Epithelial cell of prostate (primary cell): ENCODE measurements at regions not wholly inside any gene's neighbourhood (a gene's known extent, or its start where the extent isn't known, plus 50 kb on each side); places are given as distances from the start of the nearest gene placed in this dataset.
A peak's percentile ranks its signal among the peaks of the same experiment; 100 is the strongest.
"Not testable (repeated sequence)": the region's sequence is repeated elsewhere in the genome, so short reads cannot be mapped to it uniquely, and the experiment has no call there.

Experiments
- DNase-seq: peaks from one replicate; pipeline ENCODE4 v3.0.0-alpha.2; 2011; ENCODE audit warnings: low read depth, low spot score
- H3K27ac ChIP-seq: fragments of 450-650 bp; 2 replicates; pipeline ENCODE4 v1.5.1; 2017; ENCODE audit warnings: mild to moderate bottlenecking

- no peak for DNase-seq
- no peak overlapping the region for H3K27ac ChIP-seq
These were observed 121.1 kb downstream of the PDCD6IP start for GRCh38 chr3:33919312-33920120.

- no peak overlapping the region for H3K27ac ChIP-seq
- no peak for DNase-seq
These were observed 122.1 kb downstream of the PDCD6IP start for GRCh38 chr3:33920511-33920910.

GRCh38 chr3:33921608-33922007 lies 123.2 kb downstream of the PDCD6IP start:
- DNase-seq: peak; percentile 5
- H3K27ac ChIP-seq: no peak overlapping the region

GRCh38 chr3:33926998-33927605 lies 128.7 kb downstream of the PDCD6IP start:
- no peak overlapping the region for H3K27ac ChIP-seq
- DNase-seq: no peak

GRCh38 chr3:33929813-33930212 lies 131.4 kb downstream of the PDCD6IP start:
- no peak overlapping the region for H3K27ac ChIP-seq
- DNase-seq: no peak

GRCh38 chr3:33931512-33931911 lies 133.1 kb downstream of the PDCD6IP start:
- H3K27ac ChIP-seq: no peak overlapping the region

GRCh38 chr3:33932010-33932764 lies 133.8 kb downstream of the PDCD6IP start:
- no peak overlapping the region for H3K27ac ChIP-seq
- DNase-seq: no peak

More at GRCh38 chr3:33931512-33931911, 133.1 kb downstream of the PDCD6IP start:
- DNase-seq: no peak

GRCh38 chr3:33936171-33936920 lies 137.9 kb downstream of the PDCD6IP start:
- no peak for DNase-seq
- H3K27ac ChIP-seq: no peak overlapping the region

GRCh38 chr3:33936921-33937525 lies 138.6 kb downstream of the PDCD6IP start:
- DNase-seq: no peak

GRCh38 chr3:33937628-33938027 lies 139.2 kb downstream of the PDCD6IP start:
- DNase-seq: no peak
- H3K27ac ChIP-seq: no peak overlapping the region

More at GRCh38 chr3:33936921-33937525, 138.6 kb downstream of the PDCD6IP start:
- no peak overlapping the region for H3K27ac ChIP-seq

GRCh38 chr3:33940149-33940548 lies 141.7 kb downstream of the PDCD6IP start:
- DNase-seq: peak; percentile 74
- no peak overlapping the region for H3K27ac ChIP-seq

GRCh38 chr3:33940736-33941135 lies 142.3 kb downstream of the PDCD6IP start:
- no peak for DNase-seq
- no peak overlapping the region for H3K27ac ChIP-seq

- no peak overlapping the region for H3K27ac ChIP-seq
- DNase-seq: no peak
These were observed 143.4 kb downstream of the PDCD6IP start for GRCh38 chr3:33941804-33942203.

- H3K27ac ChIP-seq: no peak overlapping the region
These were observed 144.2 kb downstream of the PDCD6IP start for GRCh38 chr3:33942483-33943150.

GRCh38 chr3:33943277-33943676 lies 144.8 kb downstream of the PDCD6IP start:
- no peak overlapping the region for H3K27ac ChIP-seq
- DNase-seq: no peak

More at GRCh38 chr3:33942483-33943150, 144.2 kb downstream of the PDCD6IP start:
- DNase-seq: no peak

- not testable (repeated sequence) for DNase-seq
These were observed 148.2 kb downstream of the PDCD6IP start for GRCh38 chr3:33946612-33947011.

GRCh38 chr3:33947272-33948195 lies 149.1 kb downstream of the PDCD6IP start:
- DNase-seq: no peak
- H3K27ac ChIP-seq: no peak overlapping the region

More at GRCh38 chr3:33946612-33947011, 148.2 kb downstream of the PDCD6IP start:
- H3K27ac ChIP-seq: not testable (repeated sequence)

- DNase-seq: no peak
These were observed 150.6 kb downstream of the PDCD6IP start for GRCh38 chr3:33949074-33949473.

More at GRCh38 chr3:33949074-33949473, 150.6 kb downstream of the PDCD6IP start:
- H3K27ac ChIP-seq: no peak overlapping the region
